Kidney glomerular epithelial cell (primary cell): ENCODE measurements at regions not wholly inside any gene's neighbourhood (a gene's known extent, or its start where the extent isn't known, plus 50 kb on each side); places are given as distances from the start of the nearest gene placed in this dataset.
A peak's percentile ranks its signal among the peaks of the same experiment; 100 is the strongest.

Source experiments
- DNase-seq: peaks from one replicate; lab custom pipeline; 2025; lab: John Stamatoyannopoulos, UW

DNA sequence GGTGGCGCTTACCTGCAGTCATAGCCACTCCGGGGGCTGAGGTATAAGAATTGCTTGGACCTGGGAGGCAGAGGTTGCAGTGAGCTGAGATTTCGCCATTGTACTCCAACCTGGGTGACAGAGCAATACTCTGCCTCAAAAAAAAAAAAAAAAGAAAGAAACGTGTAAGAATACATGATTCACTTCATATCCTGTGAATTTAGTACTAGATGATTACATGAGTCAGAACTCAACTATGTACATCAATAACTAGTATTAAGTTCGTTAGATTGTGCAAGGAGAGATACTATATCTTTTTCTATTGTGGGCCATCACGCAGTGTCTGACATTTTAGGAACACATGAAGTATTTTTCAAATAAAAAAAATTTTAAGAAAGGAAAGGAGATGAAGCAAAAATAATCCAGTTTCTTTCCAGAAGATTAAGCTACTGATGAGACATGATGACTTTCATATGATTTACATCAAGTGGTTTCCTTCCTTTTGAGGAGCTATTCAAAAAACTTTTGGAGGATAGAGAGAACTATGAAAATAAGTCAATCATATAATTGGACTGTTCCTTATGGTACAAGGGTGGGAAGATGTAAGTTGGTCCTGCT, 64.7 kb upstream of the EXOC1L start:
- DNase-seq: no peak

DNA sequence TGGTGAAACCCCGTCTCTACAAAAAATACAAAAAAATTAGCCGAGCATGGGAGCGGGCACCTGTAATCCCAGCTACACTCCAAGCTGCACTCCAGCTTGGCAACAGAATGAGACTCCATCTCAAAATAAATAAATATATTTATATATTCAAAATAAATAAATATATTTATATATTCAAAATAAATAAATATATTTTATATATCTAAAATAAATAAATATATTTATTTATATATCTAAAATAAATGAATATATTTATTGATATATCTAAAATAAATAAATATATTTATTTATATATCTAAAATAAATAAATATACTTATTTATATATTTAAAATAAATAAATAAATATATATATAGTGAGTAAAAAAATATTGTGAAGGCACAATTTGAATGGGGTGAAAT, 63.4 kb upstream of the EXOC1L start:
- DNase-seq: no peak

DNA sequence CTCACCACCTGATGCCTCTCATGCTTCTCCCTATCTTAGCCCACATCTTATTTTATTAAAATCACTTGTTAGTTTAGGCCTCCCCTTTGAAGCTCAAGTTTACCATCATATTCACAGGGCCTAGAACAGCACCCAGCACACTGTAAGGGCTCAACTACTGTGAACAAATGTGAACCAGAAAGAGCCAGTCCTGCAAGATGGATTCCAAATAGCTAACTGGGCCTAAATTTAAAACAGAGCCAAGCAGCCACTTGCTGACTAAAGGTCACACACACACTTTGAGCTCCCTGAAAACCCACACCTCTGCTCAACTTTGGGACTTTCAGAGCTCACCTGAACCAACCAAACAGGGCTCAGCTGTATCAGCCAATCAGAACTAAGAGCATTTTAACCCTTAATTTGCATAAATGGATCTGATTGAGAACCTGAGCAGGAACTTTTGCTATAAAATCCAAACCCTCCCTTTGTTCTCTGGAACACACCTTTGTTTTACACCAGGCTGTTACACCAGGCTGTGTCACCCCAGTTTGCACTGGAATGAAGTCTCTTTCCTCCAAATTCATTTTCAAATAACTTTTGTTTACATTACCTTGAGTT, 62.1 kb upstream of the EXOC1L start:
- no peak for DNase-seq

DNA sequence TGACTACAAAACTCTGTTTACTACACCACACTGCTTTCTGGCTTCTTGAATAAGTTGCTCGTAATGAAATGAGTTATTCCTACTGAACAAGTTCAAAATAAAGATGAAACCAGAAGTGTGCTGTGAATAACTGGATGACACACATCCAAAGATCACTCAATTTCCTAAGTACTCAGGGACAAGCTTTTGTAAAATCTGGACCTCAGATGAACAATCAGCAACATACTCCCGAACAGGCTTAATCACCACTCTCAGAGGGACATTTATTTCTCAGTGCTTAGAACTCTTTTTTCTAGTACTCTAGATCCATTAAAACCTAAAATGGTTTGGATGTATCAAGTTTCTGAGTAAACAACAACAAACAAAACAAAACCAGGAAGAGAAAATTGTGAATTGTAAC, 61.5 kb upstream of the EXOC1L start:
- no peak for DNase-seq

DNA sequence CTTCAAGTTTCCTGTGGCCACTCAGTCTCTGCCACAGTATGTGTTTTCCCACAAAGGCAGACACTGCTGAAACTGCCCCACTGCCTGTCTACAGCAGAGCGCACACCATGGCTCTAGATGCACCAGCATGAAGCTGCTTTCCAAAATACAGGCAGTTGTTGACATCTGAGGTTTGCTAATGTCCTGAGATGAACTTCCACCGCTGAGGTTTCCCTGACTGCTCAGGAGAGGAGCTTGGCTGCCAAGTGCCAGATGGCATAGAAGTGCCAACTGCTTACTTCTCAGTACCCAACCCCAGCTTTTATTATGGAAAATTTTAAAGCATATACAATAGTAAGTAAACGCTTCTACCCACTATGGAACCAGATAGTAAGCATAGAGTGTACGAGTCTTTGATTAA, 61.0 kb upstream of the EXOC1L start:
- DNase-seq: no peak

DNA sequence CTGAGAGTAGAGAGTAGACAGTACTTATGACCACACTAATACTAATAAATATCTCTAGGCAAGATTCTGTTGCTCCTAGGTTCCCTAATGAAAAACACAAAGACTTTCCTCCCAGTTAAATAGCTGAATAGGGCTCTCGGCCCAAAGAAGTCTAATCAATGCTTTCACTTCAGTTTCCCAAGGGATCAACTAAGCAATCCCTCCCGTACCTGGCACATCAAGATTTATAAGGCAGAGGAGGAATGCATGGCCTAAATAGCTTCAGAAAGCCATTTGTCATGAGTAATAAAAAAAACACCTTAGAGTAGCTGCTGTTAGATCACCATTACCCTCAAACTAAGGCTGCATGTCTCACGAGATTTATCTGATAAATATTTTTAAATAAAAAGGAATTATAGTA, 56.8 kb upstream of the EXOC1L start:
- DNase-seq: peak; percentile 59

DNA sequence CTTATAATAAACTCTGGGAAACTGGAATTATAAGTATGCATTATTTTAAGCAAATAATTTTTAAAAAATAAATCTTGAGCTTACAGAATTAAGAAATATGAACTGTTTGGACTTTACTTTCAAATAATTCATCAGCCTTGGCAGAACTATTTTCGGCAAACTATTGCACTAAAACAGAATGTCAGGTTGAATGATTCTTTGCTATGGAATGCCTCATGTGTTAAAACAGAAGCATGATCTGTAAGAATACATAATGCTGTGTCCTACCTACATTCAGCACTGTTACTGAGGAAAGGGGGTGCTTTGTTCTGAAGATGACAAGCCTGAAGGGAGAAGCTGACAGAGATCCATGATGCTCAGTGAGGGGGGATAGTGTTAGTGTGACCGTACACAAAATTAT, 55.6 kb upstream of the EXOC1L start:
- DNase-seq: no peak

DNA sequence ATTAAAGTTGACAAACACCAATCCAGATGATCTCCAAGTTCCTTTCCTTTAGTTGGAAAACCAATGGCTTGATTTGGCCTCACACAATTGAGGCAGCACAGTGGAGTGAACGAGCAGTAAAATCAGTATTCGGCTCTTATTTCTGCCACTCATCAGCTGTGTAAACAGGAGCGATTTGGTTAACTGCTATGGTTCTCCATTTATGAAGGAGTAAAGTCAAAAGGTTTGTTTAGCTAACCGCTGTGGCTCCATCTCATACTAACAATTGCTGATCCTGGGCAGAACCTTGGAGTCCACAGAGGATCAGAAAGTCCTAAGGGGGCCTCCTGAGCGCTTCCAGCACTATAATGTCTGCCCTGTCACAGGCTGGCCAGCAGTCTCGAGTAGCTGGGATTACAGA, 54.5 kb upstream of the EXOC1L start:
- no peak for DNase-seq

DNA sequence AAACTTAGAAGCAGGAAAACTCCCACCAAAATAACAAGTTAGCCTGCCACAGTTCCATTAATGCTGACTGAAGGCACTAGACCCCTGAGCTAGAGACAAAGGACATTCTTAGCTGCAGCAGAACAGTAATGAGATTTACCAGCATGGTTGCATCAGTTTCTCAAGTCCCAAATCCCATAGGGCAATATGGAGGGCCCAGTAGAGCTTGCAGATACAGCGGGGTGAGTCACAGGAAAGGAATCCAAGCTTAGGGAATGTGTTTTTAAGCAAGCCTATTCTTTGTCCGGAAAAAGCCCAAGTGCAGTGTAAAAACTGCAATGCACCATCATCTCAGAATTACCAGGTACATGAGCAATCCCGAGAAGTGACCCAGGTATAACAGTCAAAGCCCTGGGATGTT, 51.3 kb upstream of the EXOC1L start:
- DNase-seq: peak; percentile 26
